HepG2 (cell line): ENCODE measurements at regions not wholly inside any gene's neighbourhood (a gene's known extent, or its start where the extent isn't known, plus 50 kb on each side); places are given as distances from the start of the nearest gene placed in this dataset.

ENCODE experiments used
- ATAC-seq: fragments of 200-7000 bp; cut with Tn5 transposase; 3 replicates; pipeline ENCODE4 v1.9.1; 2020; ENCODE audit warnings: mild to moderate bottlenecking, moderate library complexity
- BruUV-seq: library from RNA; stranded (reverse); fragments of 400-500 nt; replicated peaks from 2 replicates; lab custom pipeline; 2021; lab: Mats Ljungman, UMichigan
- CTCF ChIA-PET: fragments of 300-600 bp; formaldehyde crosslinking; extraction: SDS; loops from one replicate; lab custom pipeline; 2021; ENCODE audit warnings: low total read pairs, inconsistent platforms, low intra/inter-chr PET ratio; lab: Yijun Ruan, JAX
- POLR2A ChIA-PET: fragments of 350-600 bp; sonication (Branson Sonifier 250); formaldehyde crosslinking; loops from one replicate; lab custom pipeline; 2020; ENCODE audit warnings: antibody characterized with exemption, inconsistent platforms; lab: Yijun Ruan, JAX
- DNase-seq: peaks from one replicate; pipeline ENCODE4 v3.0.0-alpha.2; 2015; ENCODE audit warnings: low spot score
- FAIRE-seq: peaks from 3 replicates; lab custom pipeline; 2011; peaks lifted over from hg19 to GRCh38; lab: Jason Lieb, UNC
- H2AFZ ChIP-seq: one replicate; pipeline ENCODE4 v1.6.1; 2011; ENCODE audit warnings: low read length, inconsistent platforms
- H3K27ac ChIP-seq: fragments of 300-600 bp; 3 replicates; pipeline ENCODE4 v1.8.0; 2011; ENCODE audit warnings: mixed run types, mild to moderate bottlenecking, mixed read lengths, low read length, inconsistent platforms; ENCODE audit not compliant: insufficient read depth; ENCODE audit errors: extremely low read length
- H3K27me3 ChIP-seq, 2 experiments: fragments of 200-600 bp in 1 of 2; 2 replicates in 1 of 2; 3 replicates in 1 of 2; pipeline versions ENCODE4 v1.6.0 to v1.8.0; 2011; ENCODE audit warnings: low read length in 2 of 2, mild to moderate bottlenecking in 2 of 2, moderate library complexity in 2 of 2, inconsistent platforms in 1 of 2; ENCODE audit not compliant: insufficient read depth in 2 of 2, control insufficient read depth in 1 of 2
- H3K36me3 ChIP-seq, 2 experiments: fragments of 200-600 bp in 1 of 2; replicated peaks in 1 of 2; 2 replicates in 1 of 2; 3 replicates in 1 of 2; pipeline versions ENCODE4 v1.5.1 to v1.8.0; 2011; ENCODE audit warnings: low read length in 2 of 2, inconsistent platforms in 1 of 2; ENCODE audit not compliant: insufficient read depth in 2 of 2, control insufficient read depth in 1 of 2
- H3K4me1 ChIP-seq: 2 replicates; pipeline ENCODE4 v1.5.1; 2012; ENCODE audit warnings: low read length, inconsistent platforms; ENCODE audit not compliant: insufficient read depth
- H3K4me2 ChIP-seq: 2 replicates; pipeline ENCODE4 v1.6.0; 2011; ENCODE audit warnings: low read depth, low read length, inconsistent platforms
- H3K4me3 ChIP-seq, 3 experiments: fragments of 200-600 bp in 1 of 3; sonication (generic), shearing (Covaris generic) in 1 of 3; replicated peaks in 1 of 3; 2 replicates each; pipeline ENCODE4 v1.5.1; 2011 to 2016; ENCODE audit warnings: low read length in 3 of 3, inconsistent platforms in 2 of 3, low read depth in 2 of 3, mild to moderate bottlenecking in 2 of 3, control low read depth in 1 of 3, mixed read lengths in 1 of 3; ENCODE audit not compliant: insufficient read depth in 1 of 3
- H3K79me2 ChIP-seq: one replicate; pipeline ENCODE4 v1.6.1; 2011; ENCODE audit warnings: low read length, inconsistent platforms; ENCODE audit not compliant: insufficient read depth
- H3K9ac ChIP-seq: 2 replicates; pipeline ENCODE4 v1.6.0; 2011; ENCODE audit warnings: mild to moderate bottlenecking, low read depth, low read length, inconsistent platforms; ENCODE audit not compliant: insufficient read depth
- H3K9me3 ChIP-seq: 2 replicates; pipeline ENCODE4 v1.5.1; 2012; ENCODE audit warnings: mild to moderate bottlenecking, low read length
- H4K20me1 ChIP-seq: 2 replicates; pipeline ENCODE4 v1.6.0; 2011; ENCODE audit warnings: inconsistent platforms, mild to moderate bottlenecking, low read length, moderate library complexity; ENCODE audit not compliant: insufficient read depth
- CENPT ChIP-seq: sonication (generic); formaldehyde crosslinking; IDR thresholded peaks from 2 replicates; pipeline ENCODE4 v1.8.0; 2022; ENCODE audit warnings: low read depth, mild to moderate bottlenecking, moderate library complexity, missing genetic modification reagents
- ETV6 ChIP-seq: sonication (generic); formaldehyde crosslinking; conservative IDR thresholded peaks from 2 replicates; pipeline ENCODE4 v1.4.0; 2020; ENCODE audit warnings: missing genetic modification reagents
- IRF9 ChIP-seq: sonication (generic); formaldehyde crosslinking; IDR thresholded peaks from 2 replicates; pipeline ENCODE4 v1.8.0; 2022; ENCODE audit warnings: missing genetic modification reagents, mild to moderate bottlenecking, borderline replicate concordance
- KLF11 ChIP-seq: IDR thresholded peaks from 2 replicates; pipeline ENCODE4 v1.6.1; 2016; ENCODE audit warnings: missing compliant biosample characterization
- MEF2D ChIP-seq: sonication (generic); formaldehyde crosslinking; IDR thresholded peaks from 2 replicates; pipeline ENCODE4 v1.5.1; 2020; ENCODE audit warnings: mild to moderate bottlenecking, missing genetic modification reagents
- MTF2 ChIP-seq: sonication (generic); formaldehyde crosslinking; IDR thresholded peaks from 2 replicates; pipeline ENCODE4 v1.5.0; 2020; ENCODE audit warnings: missing genetic modification reagents, borderline replicate concordance
- NR3C1 ChIP-seq: sonication (generic); formaldehyde crosslinking; IDR thresholded peaks from 2 replicates; pipeline ENCODE4 v1.4.0; 2020; ENCODE audit warnings: missing genetic modification reagents
- SRSF1 ChIP-seq: fragments of 200-400 bp; formaldehyde crosslinking; optimal IDR thresholded peaks from 2 replicates; pipeline ENCODE3; 2017; ENCODE audit warnings: mild to moderate bottlenecking, low read depth, low read length, moderate library complexity
- YEATS2 ChIP-seq: sonication (generic); formaldehyde crosslinking; IDR thresholded peaks from 2 replicates; pipeline ENCODE4 v1.4.0; 2020; ENCODE audit warnings: missing genetic modification reagents, borderline replicate concordance
- ZNF430 ChIP-seq: sonication (generic); formaldehyde crosslinking; IDR thresholded peaks from 2 replicates; pipeline ENCODE4 v1.9.0; 2021; ENCODE audit warnings: mild to moderate bottlenecking, missing genetic modification reagents
- ZNF547 ChIP-seq: sonication (generic); formaldehyde crosslinking; IDR thresholded peaks from 2 replicates; pipeline ENCODE4 v1.5.1; 2020; ENCODE audit warnings: mild to moderate bottlenecking, missing genetic modification reagents
- ZNF746 ChIP-seq: sonication (generic); formaldehyde crosslinking; IDR thresholded peaks from 2 replicates; pipeline ENCODE4 v1.8.0; 2022; ENCODE audit warnings: mild to moderate bottlenecking, missing genetic modification reagents
- ZSCAN22 ChIP-seq: sonication (generic); formaldehyde crosslinking; IDR thresholded peaks from 2 replicates; pipeline ENCODE4 v1.4.0; 2020; ENCODE audit warnings: mild to moderate bottlenecking, missing genetic modification reagents
- WGBS: methylation state at CpG from one replicate; pipeline ENCODE4 v1.1.6; 2017; ENCODE audit warnings: low lambda C conversion rate; 5-methylcytosine and 5-hydroxymethylcytosine counted together
- in situ Hi-C: cut with HindIII; loops from 2 replicates; pipeline ENCODE4 v1.10.0; 2017; ENCODE audit warnings: low pct_unique_long_range_greater_than_20kb; ENCODE audit not compliant: extremely low pct_ligation_motif_present
- intact Hi-C: fragments of 100-400 bp; cut with micrococcal nuclease; formaldehyde crosslinking; loops from one replicate; pipeline ENCODE4 v1.10.0; 2022; ENCODE audit not compliant: unreplicated experiment
- TF ChIP-seq, protein P1 (sequence below): sonication (generic); formaldehyde crosslinking; conservative IDR thresholded peaks from 2 replicates; pipeline ENCODE4 v1.8.1; 2023; ENCODE audit warnings: missing genetic modification reagents

- Histone ChIP-seq H3K9me3 (no peaks in the 10 kb centered on the region), H3K27ac (no peak overlapping the region), H3K4me1 (peaks cover 23% of the 10 kb centered on the region), H3K4me2 (no peak overlapping the region), H2AFZ (no peak overlapping the region), H3K27me3 (peaks cover 0 to 9% of the 10 kb centered on the region in 2 experiments; a peak in 3 of 5 replicates), H3K4me3 (no peak overlapping the region), H3K79me2 (no peaks in the 10 kb centered on the region), H3K36me3 (no peaks in the 10 kb centered on the region), H3K9ac (no peak overlapping the region), H4K20me1 (no peaks in the 10 kb centered on the region)
- TF ChIP-seq ZNF746 (no peak), MTF2 (CRISPR knock-in tag) (no peak), ZSCAN22 (CRISPR knock-in tag) (no peak), MEF2D (CRISPR knock-in tag) (no peak), YEATS2 (CRISPR knock-in tag) (no peak), ETV6 (no peak), CENPT (CRISPR knock-in tag) (no peak), SRSF1 (no peak), ZNF547 (CRISPR knock-in tag) (no peak), KLF11 (CRISPR knock-in tag) (no peak), IRF9 (CRISPR knock-in tag) (no peak), NR3C1 (CRISPR knock-in tag) (no peak), ZNF430 (CRISPR knock-in tag) (no peak)
- TF ChIP-seq, protein P1, sequence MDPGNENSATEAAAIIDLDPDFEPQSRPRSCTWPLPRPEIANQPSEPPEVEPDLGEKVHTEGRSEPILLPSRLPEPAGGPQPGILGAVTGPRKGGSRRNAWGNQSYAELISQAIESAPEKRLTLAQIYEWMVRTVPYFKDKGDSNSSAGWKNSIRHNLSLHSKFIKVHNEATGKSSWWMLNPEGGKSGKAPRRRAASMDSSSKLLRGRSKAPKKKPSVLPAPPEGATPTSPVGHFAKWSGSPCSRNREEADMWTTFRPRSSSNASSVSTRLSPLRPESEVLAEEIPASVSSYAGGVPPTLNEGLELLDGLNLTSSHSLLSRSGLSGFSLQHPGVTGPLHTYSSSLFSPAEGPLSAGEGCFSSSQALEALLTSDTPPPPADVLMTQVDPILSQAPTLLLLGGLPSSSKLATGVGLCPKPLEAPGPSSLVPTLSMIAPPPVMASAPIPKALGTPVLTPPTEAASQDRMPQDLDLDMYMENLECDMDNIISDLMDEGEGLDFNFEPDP (CRISPR knock-in tag) = no peak
- 71% methylated on average over 4 of the region's 4 CpGs for WGBS
- in situ Hi-C loops = no loop called here
- intact Hi-C loops = no loop called here
- POLR2A ChIA-PET = no interaction called here
- ATAC-seq (no peak), DNase-seq (no peak), FAIRE-seq (no peak)
- BruUV-seq = no TSS peak
- CTCF ChIA-PET = no interaction called here
Observed at GRCh38 chr9:87393706-87394230, 103.9 kb upstream of the DAPK1 start.
